Right atrium auricular region (tissue), 2 donors: ENCODE measurements at regions not wholly inside any gene's neighbourhood (a gene's known extent, or its start where the extent isn't known, plus 50 kb on each side); places are given as distances from the start of the nearest gene placed in this dataset.

Experiments
- DNase-seq: peaks from one replicate; pipeline ENCODE4 v3.0.0-alpha.2; 2019; ENCODE audit warnings: low spot score
- H3K27ac ChIP-seq, 2 donors: fragments of 200-600 bp; sonication (generic); 1 replicate in 1 of 2; 2 replicates in 1 of 2; pipeline ENCODE4 v1.5.1; 2016 to 2019
- H3K27me3 ChIP-seq, 2 donors: fragments of 200-600 bp; sonication (generic); one replicate each; pipeline versions ENCODE4 v1.5.1 to v1.6.0; 2017 to 2019
- H3K36me3 ChIP-seq: fragments of 200-600 bp; sonication (generic); one replicate; pipeline ENCODE4 v1.5.1; 2016
- H3K4me1 ChIP-seq, 2 donors: fragments of 200-600 bp; sonication (generic); one replicate each; pipeline versions ENCODE4 v1.5.1 to v1.6.0; 2017 to 2019
- H3K4me3 ChIP-seq, 2 donors: fragments of 200-600 bp; sonication (generic); 1 replicate in 1 of 2; 2 replicates in 1 of 2; pipeline ENCODE4 v1.5.1; 2017 to 2019; ENCODE audit warnings: mild to moderate bottlenecking in 1 of 2, moderate library complexity in 1 of 2
- H3K9me3 ChIP-seq, 2 donors: fragments of 200-600 bp; sonication (generic); one replicate each; pipeline ENCODE4 v1.5.1; 2019
- CTCF ChIP-seq, 2 donors: fragments of 200-600 bp; sonication (generic); IDR thresholded peaks; one replicate each; pipeline ENCODE4 v1.5.1; 2019; ENCODE audit warnings: antibody characterized with exemption in 2 of 2

- no peaks in the 10 kb centered on the region for H3K36me3 ChIP-seq
- no peak for TF ChIP-seq CTCF (IDR thresholded peaks at IDR 0.05)
- H3K4me1 ChIP-seq: no peaks in the 10 kb centered on the region
- H3K27me3 ChIP-seq: no peaks in the 10 kb centered on the region
- no peak overlapping the region for H3K4me3 ChIP-seq
- no peak for DNase-seq
- H3K27ac ChIP-seq: no peak overlapping the region
- H3K9me3 ChIP-seq: no peaks in the 10 kb centered on the region
These were observed 372.1 kb upstream of the FAR2 start for GRCh38 chr12:28776913-28777422.

GRCh38 chr12:28777603-28778365 is 371.3 kb upstream of the FAR2 start:
- Histone ChIP-seq H3K36me3 (no peaks in the 10 kb centered on the region), H3K27me3 (no peaks in the 10 kb centered on the region), H3K9me3 (no peaks in the 10 kb centered on the region), H3K27ac (no peak overlapping the region), H3K4me1 (no peaks in the 10 kb centered on the region), H3K4me3 (no peak overlapping the region)
- no peak for DNase-seq
- TF ChIP-seq CTCF (IDR thresholded peaks at IDR 0.05): no peak

DNA sequence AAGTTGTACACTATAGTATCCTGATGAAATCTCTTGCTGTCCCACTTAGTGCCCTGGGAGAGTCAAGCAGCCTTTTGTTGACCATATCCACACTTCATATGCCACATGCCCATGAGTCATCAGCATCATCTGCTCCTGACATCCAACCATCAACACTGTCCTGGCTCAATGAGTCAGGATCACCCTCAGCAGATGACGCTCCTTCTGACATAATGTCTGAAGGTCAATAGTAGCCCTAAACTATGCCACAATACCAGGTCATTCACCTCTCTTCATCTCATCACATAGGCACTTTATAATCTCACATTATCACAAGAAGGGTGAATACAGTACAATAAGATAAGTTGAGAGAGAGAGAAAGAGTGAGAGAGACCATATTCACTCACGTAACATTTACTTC is 369.0 kb upstream of the FAR2 start:
- Histone ChIP-seq H3K4me1 (no peaks in the 10 kb centered on the region), H3K27ac (no peak overlapping the region), H3K27me3 (no peaks in the 10 kb centered on the region), H3K9me3 (no peaks in the 10 kb centered on the region), H3K36me3 (no peaks in the 10 kb centered on the region), H3K4me3 (no peak overlapping the region)
- no peak for TF ChIP-seq CTCF (IDR thresholded peaks at IDR 0.05)
- DNase-seq: no peak

GRCh38 chr12:28780960-28781359 is 368.1 kb upstream of the FAR2 start:
- no peak for TF ChIP-seq CTCF (IDR thresholded peaks at IDR 0.05)
- Histone ChIP-seq H3K36me3 (no peaks in the 10 kb centered on the region), H3K4me3 (no peak overlapping the region), H3K4me1 (no peaks in the 10 kb centered on the region), H3K9me3 (no peaks in the 10 kb centered on the region), H3K27me3 (no peaks in the 10 kb centered on the region), H3K27ac (no peak overlapping the region)
- no peak for DNase-seq

- Histone ChIP-seq H3K9me3 (no peaks in the 10 kb centered on the region), H3K27ac (no peak overlapping the region), H3K27me3 (no peaks in the 10 kb centered on the region), H3K36me3 (no peaks in the 10 kb centered on the region), H3K4me3 (no peak overlapping the region), H3K4me1 (no peaks in the 10 kb centered on the region)
- no peak for TF ChIP-seq CTCF (IDR thresholded peaks at IDR 0.05)
- no peak for DNase-seq
These were observed 367.1 kb upstream of the FAR2 start for GRCh38 chr12:28781671-28782652.
